Endothelial cell of umbilical vein (primary cell): ENCODE measurements at regions not wholly inside any gene's neighbourhood (a gene's known extent, or its start where the extent isn't known, plus 50 kb on each side); places are given as distances from the start of the nearest gene placed in this dataset.

Experiments
- BruUV-seq: library from RNA; stranded (reverse); fragments of 400-500 nt; replicated peaks from 2 replicates; lab custom pipeline; 2021; lab: Mats Ljungman, UMichigan
- CTCF ChIA-PET: fragments of 300-600, 350-600 bp; sonication (Branson Sonifier 250); formaldehyde crosslinking; loops from one replicate; lab custom pipeline; 2021; ENCODE audit warnings: antibody characterized with exemption, inconsistent platforms; lab: Charles Lee
- POLR2A ChIA-PET: fragments of 300-600, 350-600 bp; sonication (Branson Sonifier 250); formaldehyde crosslinking; loops from one replicate; lab custom pipeline; 2021; ENCODE audit warnings: antibody characterized with exemption, inconsistent platforms; lab: Charles Lee
- DNase-seq: peaks from one replicate; pipeline ENCODE4 v3.0.0-alpha.2; 2011; ENCODE audit warnings: low read depth, low spot score
- FAIRE-seq: peaks from 2 replicates; lab custom pipeline; 2011; peaks lifted over from hg19 to GRCh38; lab: Jason Lieb, UNC
- H2AFZ ChIP-seq: 2 replicates; pipeline ENCODE4 v1.6.0; 2012; ENCODE audit warnings: low read depth, low read length, control low read depth, inconsistent platforms
- H3K27ac ChIP-seq: 2 replicates; pipeline ENCODE4 v1.5.1; 2011; ENCODE audit warnings: low read depth, mild to moderate bottlenecking, control low read depth, low read length, moderate library complexity; ENCODE audit not compliant: insufficient read depth
- H3K27me3 ChIP-seq, 2 experiments: 2 replicates each; pipeline versions ENCODE4 v1.6.0 to v1.6.1; 2011; ENCODE audit warnings: low read length in 2 of 2, mixed read lengths in 1 of 2; ENCODE audit not compliant: control insufficient read depth in 2 of 2, insufficient read depth in 2 of 2
- H3K36me3 ChIP-seq, 2 experiments: 2 replicates in 1 of 2; 3 replicates in 1 of 2; pipeline ENCODE4 v1.5.1; 2011; ENCODE audit warnings: low read length in 2 of 2, mild to moderate bottlenecking in 1 of 2, moderate library complexity in 1 of 2; ENCODE audit not compliant: control insufficient read depth in 2 of 2, insufficient read depth in 2 of 2; ENCODE audit errors: extremely low read depth in 1 of 2
- H3K4me1 ChIP-seq: 3 replicates; pipeline ENCODE4 v1.5.1; 2011; ENCODE audit warnings: mild to moderate bottlenecking, low read length; ENCODE audit not compliant: control insufficient read depth, insufficient read depth; ENCODE audit errors: extremely low read depth
- H3K4me2 ChIP-seq: 2 replicates; pipeline ENCODE4 v1.6.1; 2011; ENCODE audit warnings: low read length, control low read depth, mixed read lengths; ENCODE audit not compliant: insufficient read depth
- H3K4me3 ChIP-seq, 3 experiments: fragments of 200-600 bp in 1 of 3; sonication (generic), shearing (Covaris generic) in 1 of 3; replicated peaks in 1 of 3; 2 replicates each; pipeline ENCODE4 v1.5.1; 2011 to 2016; ENCODE audit warnings: control low read depth in 3 of 3, low read length in 3 of 3, mild to moderate bottlenecking in 2 of 3, inconsistent platforms in 1 of 3, low read depth in 1 of 3, moderate library complexity in 1 of 3; ENCODE audit not compliant: insufficient read depth in 1 of 3
- H3K79me2 ChIP-seq: 2 replicates; pipeline ENCODE4 v1.6.0; 2012; ENCODE audit warnings: low read length, inconsistent platforms; ENCODE audit not compliant: control insufficient read depth, insufficient read depth
- H3K9ac ChIP-seq: replicated peaks from 2 replicates; pipeline ENCODE3; 2011; ENCODE audit warnings: low read length, control low read depth; ENCODE audit not compliant: insufficient read depth; ENCODE audit errors: extremely low read depth
- H3K9me1 ChIP-seq: replicated peaks from 3 replicates; pipeline ENCODE4 v1.6.0; 2011; ENCODE audit warnings: mild to moderate bottlenecking, low read length; ENCODE audit not compliant: control insufficient read depth, insufficient read depth; ENCODE audit errors: extremely low read depth
- H3K9me3 ChIP-seq: replicated peaks from 2 replicates; pipeline ENCODE4 v1.5.1; 2012; ENCODE audit warnings: low read length, inconsistent platforms; ENCODE audit not compliant: control insufficient read depth, insufficient read depth
- H4K20me1 ChIP-seq: replicated peaks from 2 replicates; pipeline ENCODE3; 2011; ENCODE audit warnings: mild to moderate bottlenecking, low read length; ENCODE audit not compliant: control insufficient read depth, insufficient read depth; ENCODE audit errors: extremely low read depth
- CTCF ChIP-seq, 2 donors: IDR thresholded peaks; 1 replicate in 1 of 2; 2 replicates in 1 of 2; pipeline ENCODE4 v1.5.1; 2011; ENCODE audit warnings: low read length in 2 of 2, mild to moderate bottlenecking in 2 of 2, moderate library complexity in 2 of 2, control low read depth in 1 of 2, inconsistent platforms in 1 of 2, low read depth in 1 of 2; ENCODE audit not compliant: insufficient read depth in 1 of 2; ENCODE audit errors: extremely low read depth in 1 of 2
- EZH2 ChIP-seq: IDR thresholded peaks from 2 replicates; pipeline ENCODE4 v1.6.1; 2012; ENCODE audit warnings: borderline replicate concordance, low read depth, mild to moderate bottlenecking, moderate library complexity, low read length, inconsistent platforms; ENCODE audit not compliant: severe bottlenecking
- FOS ChIP-seq: IDR thresholded peaks from 2 replicates; pipeline ENCODE4 v1.6.1; 2011; ENCODE audit warnings: mild to moderate bottlenecking, low read length, moderate library complexity, borderline replicate concordance; ENCODE audit not compliant: insufficient read depth
- GATA2 ChIP-seq: IDR thresholded peaks from 2 replicates; pipeline ENCODE4 v1.7.0; 2011; ENCODE audit warnings: low read depth, mild to moderate bottlenecking, moderate library complexity, mixed read lengths, low read length; ENCODE audit not compliant: insufficient read length, insufficient read depth
- JUN ChIP-seq: IDR thresholded peaks from 2 replicates; pipeline ENCODE4 v1.6.1; 2011; ENCODE audit warnings: borderline replicate concordance, low read depth; ENCODE audit not compliant: insufficient read length, insufficient read depth
- MAX ChIP-seq: IDR thresholded peaks from 2 replicates; pipeline ENCODE4 v1.6.1; 2011; ENCODE audit not compliant: insufficient read depth, insufficient read length
- MYC ChIP-seq: IDR thresholded peaks from one replicate; pipeline ENCODE4 v1.6.1; 2011; ENCODE audit warnings: mild to moderate bottlenecking, low read depth, low read length
- POLR2A ChIP-seq: IDR thresholded peaks from 2 replicates; pipeline ENCODE4 v1.6.1; 2012; ENCODE audit warnings: low read depth, mild to moderate bottlenecking, control low read depth, low read length
- POLR2AphosphoS5 ChIP-seq: IDR thresholded peaks from 2 replicates; pipeline ENCODE4 v1.6.1; 2012; ENCODE audit warnings: low read depth, mild to moderate bottlenecking, control low read depth, low read length, moderate library complexity; ENCODE audit not compliant: insufficient read depth
- dilution Hi-C: fragments of 300-500 bp; cut with MboI; formaldehyde crosslinking; loops from one replicate; pipeline ENCODE4 v1.15.0; 2019; ENCODE audit warnings: low sequenced_read_pairs; ENCODE audit not compliant: extremely low pct_ligation_motif_present
- intact Hi-C: fragments of 100-400 bp; cut with micrococcal nuclease; formaldehyde crosslinking; loops from one replicate; pipeline ENCODE4 v1.10.0; 2022

GRCh38 chr5:6831678-6832671, 118.7 kb downstream of the TENT4A start:
- intact Hi-C loops (no loop called here), dilution Hi-C loops (no loop called here)
- H2AFZ ChIP-seq: no peak overlapping the region
- DNase-seq (no peak), FAIRE-seq (no peak)
- ChIA-PET CTCF (no interaction called here), POLR2A (no interaction called here)
- no peak overlapping the region for H3K4me3 ChIP-seq
- no peaks in the 10 kb centered on the region for H3K9me3 ChIP-seq
- H3K4me1 ChIP-seq: no peaks in the 10 kb centered on the region
- no peaks in the 10 kb centered on the region for H4K20me1 ChIP-seq
- H3K36me3 ChIP-seq: no peaks in the 10 kb centered on the region
- no TSS peak for BruUV-seq
- H3K4me2 ChIP-seq: no peak overlapping the region
- TF ChIP-seq FOS (no peak), POLR2AphosphoS5 (no peak), GATA2 (no peak), JUN (no peak), MYC (no peak), CTCF (IDR thresholded peaks at IDR 0.05; ENCODE audit: extremely low read depth in 1 of 2, insufficient read depth in 1 of 2, low read depth in 1 of 2, low read length in 2 of 2) (no peak), MAX (no peak), POLR2A (no peak), EZH2 (no peak)
- no peak overlapping the region for H3K27ac ChIP-seq
- no peaks in the 10 kb centered on the region for H3K9me1 ChIP-seq
- no peak overlapping the region for H3K9ac ChIP-seq
- no peaks in the 10 kb centered on the region for H3K27me3 ChIP-seq
- no peaks in the 10 kb centered on the region for H3K79me2 ChIP-seq
